Esophagus muscularis mucosa (tissue), 4 donors: ENCODE measurements at regions not wholly inside any gene's neighbourhood (a gene's known extent, or its start where the extent isn't known, plus 50 kb on each side); places are given as distances from the start of the nearest gene placed in this dataset.

Source experiments
- CTCF ChIP-seq, 3 experiments: fragments of 200-600 bp in 2 of 3; fragments of 450-650 bp in 1 of 3; sonication (generic) in 2 of 3; IDR thresholded peaks; one replicate each; pipeline ENCODE4 v1.5.1; 2017 to 2019; ENCODE audit warnings: antibody characterized with exemption in 3 of 3, mild to moderate bottlenecking in 2 of 3, moderate library complexity in 1 of 3
- EP300 ChIP-seq: sonication (generic); formaldehyde crosslinking; IDR thresholded peaks from one replicate; pipeline ENCODE4 v1.6.1; 2017; ENCODE audit warnings: antibody characterized with exemption
- POLR2A ChIP-seq: fragments of 450-650 bp; IDR thresholded peaks from one replicate; pipeline ENCODE4 v1.6.1; 2017; ENCODE audit warnings: antibody characterized with exemption, moderate library complexity, mild to moderate bottlenecking, low read depth
- POLR2AphosphoS5 ChIP-seq, 2 donors: sonication (generic); formaldehyde crosslinking; IDR thresholded peaks; one replicate each; pipeline ENCODE4 v1.6.1; 2017; ENCODE audit warnings: antibody characterized with exemption in 2 of 2

GRCh38 chr9:106111039-106111730 is 416.8 kb downstream of the TMEM38B start:
- TF ChIP-seq POLR2A (no peak), EP300 (no peak), CTCF (IDR thresholded peaks at IDR 0.05) (no peak), POLR2AphosphoS5 (IDR thresholded peaks at IDR 0.05) (no peak)
